ENCODE measurements at regions not wholly inside any gene's neighbourhood (a gene's known extent, or its start where the extent isn't known, plus 50 kb on each side); places are given as distances from the start of the nearest gene placed in this dataset.

GRCh38 chr11:134529212-134530096, 117.4 kb upstream of the B3GAT1 start:
- peaks cover 17 to 29% of the 10 kb centered on the region in 2 experiments for H3K4me1 Mint-ChIP-seq
- no peaks in the 10 kb centered on the region for H3K36me3 Mint-ChIP-seq (ENCODE audit: insufficient read depth in 1 of 3, low read depth in 3 of 3)
- Histone ChIP-seq H3K4me1 (ENCODE audit: insufficient read depth, low read length) (no peaks in the 10 kb centered on the region), H2AFZ (ENCODE audit: low read length) (no peak overlapping the region), H2BK12ac (ENCODE audit: insufficient read length, low read depth, low read length) (no peak overlapping the region), H3K9ac (ENCODE audit: extremely low read depth, insufficient read length, low read length) (no peak overlapping the region), H2BK5ac (ENCODE audit: insufficient read length, low read length) (no peak overlapping the region), H4K91ac (ENCODE audit: insufficient read length, low read depth, low read length) (no peak overlapping the region), H2BK15ac (ENCODE audit: low read depth, low read length) (no peak overlapping the region), H3K79me1 (ENCODE audit: insufficient read depth, low read depth, low read length, poor library complexity, severe bottlenecking) (no peaks in the 10 kb centered on the region), H3K9me3 (ENCODE audit: control insufficient read depth, low read depth, low read length) (no peaks in the 10 kb centered on the region), H3K27me3 (ENCODE audit: insufficient read depth, low read length) (no peaks in the 10 kb centered on the region), H4K5ac (ENCODE audit: insufficient read length, low read depth, low read length) (no peak overlapping the region), H3K56ac (ENCODE audit: insufficient read length, low read depth, low read length) (no peak overlapping the region), H2BK20ac (ENCODE audit: low read depth, low read length, poor library complexity, severe bottlenecking) (no peak overlapping the region), H3K4me2 (ENCODE audit: insufficient read depth, insufficient read length, low read length) (no peak overlapping the region), H3K27ac (ENCODE audit: insufficient read length, low read depth, low read length) (no peak overlapping the region), H4K8ac (replicated peaks; ENCODE audit: insufficient read length, low read depth, low read length) (no peak overlapping the region), H3K4ac (ENCODE audit: low read depth, low read length) (no peak overlapping the region), H3K23me2 (ENCODE audit: insufficient read length, low read depth, low read length, poor library complexity, severe bottlenecking) (no peaks in the 10 kb centered on the region), H3K23ac (ENCODE audit: insufficient read length, low read depth, low read length) (no peak overlapping the region), H3K14ac (ENCODE audit: insufficient read depth, low read length) (no peak overlapping the region; the same call in 1 of the 2 replicates), H3K18ac (ENCODE audit: insufficient read length, low read depth, low read length) (no peak overlapping the region), H3T11ph (ENCODE audit: low read length) (no peak overlapping the region), H3K79me2 (ENCODE audit: insufficient read depth, low read length) (no peaks in the 10 kb centered on the region), H2AK5ac (ENCODE audit: insufficient read length, low read length) (no peak overlapping the region), H4K20me1 (ENCODE audit: control insufficient read depth, insufficient read depth, insufficient read length) (no peaks in the 10 kb centered on the region), H2BK120ac (ENCODE audit: low read depth, low read length, poor library complexity, severe bottlenecking) (no peak overlapping the region)
- DNase-seq = peak; percentile 28
- H3K9me3 Mint-ChIP-seq = no peaks in the 10 kb centered on the region
- WGBS (ENCODE audit: extremely low coverage, insufficient read length, low lambda C conversion rate) = no CpG with 5 or more reads among the region's 26 CpGs
- 0 out of 7 replicates have a peak overlapping the region, but pooled peaks of 1 of the 3 experiments have one; percentile 23 for H3K27ac Mint-ChIP-seq
- peaks cover 2% of the 10 kb centered on the region for H3K27me3 Mint-ChIP-seq (ENCODE audit: low read depth)
- no peak overlapping the region for H3K4me3 Mint-ChIP-seq
- TF ChIP-seq, protein P1, sequence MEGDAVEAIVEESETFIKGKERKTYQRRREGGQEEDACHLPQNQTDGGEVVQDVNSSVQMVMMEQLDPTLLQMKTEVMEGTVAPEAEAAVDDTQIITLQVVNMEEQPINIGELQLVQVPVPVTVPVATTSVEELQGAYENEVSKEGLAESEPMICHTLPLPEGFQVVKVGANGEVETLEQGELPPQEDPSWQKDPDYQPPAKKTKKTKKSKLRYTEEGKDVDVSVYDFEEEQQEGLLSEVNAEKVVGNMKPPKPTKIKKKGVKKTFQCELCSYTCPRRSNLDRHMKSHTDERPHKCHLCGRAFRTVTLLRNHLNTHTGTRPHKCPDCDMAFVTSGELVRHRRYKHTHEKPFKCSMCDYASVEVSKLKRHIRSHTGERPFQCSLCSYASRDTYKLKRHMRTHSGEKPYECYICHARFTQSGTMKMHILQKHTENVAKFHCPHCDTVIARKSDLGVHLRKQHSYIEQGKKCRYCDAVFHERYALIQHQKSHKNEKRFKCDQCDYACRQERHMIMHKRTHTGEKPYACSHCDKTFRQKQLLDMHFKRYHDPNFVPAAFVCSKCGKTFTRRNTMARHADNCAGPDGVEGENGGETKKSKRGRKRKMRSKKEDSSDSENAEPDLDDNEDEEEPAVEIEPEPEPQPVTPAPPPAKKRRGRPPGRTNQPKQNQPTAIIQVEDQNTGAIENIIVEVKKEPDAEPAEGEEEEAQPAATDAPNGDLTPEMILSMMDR (conservative IDR thresholded peaks at IDR 0.05) = no peak
